ENCODE measurements at regions not wholly inside any gene's neighbourhood (a gene's known extent, or its start where the extent isn't known, plus 50 kb on each side); places are given as distances from the start of the nearest gene placed in this dataset.

GRCh38 chr11:13094930-13095687 lies 86.0 kb downstream of the RASSF10 start:
- intact Hi-C loops (cut with micrococcal nuclease), result no loop called here
- H3K27ac Mint-ChIP-seq, result no peak overlapping the region
- no peaks in the 10 kb centered on the region for H3K4me1 Mint-ChIP-seq (ENCODE audit: low read depth)
- no peak for DNase-seq (ENCODE audit: low spot score)
- H3K4me3 Mint-ChIP-seq, result no peak overlapping the region
- H3K36me3 Mint-ChIP-seq (ENCODE audit: low read depth), result no peaks in the 10 kb centered on the region
- no peaks in the 10 kb centered on the region for H3K9me3 Mint-ChIP-seq
- peaks cover 7% of the 10 kb centered on the region for H3K27me3 Mint-ChIP-seq (ENCODE audit: insufficient read depth)

GRCh38 chr11:13098063-13098462 lies 88.9 kb downstream of the RASSF10 start:
- no peak for DNase-seq (ENCODE audit: low spot score)
- no peaks in the 10 kb centered on the region for H3K9me3 Mint-ChIP-seq
- no peak overlapping the region for H3K4me3 Mint-ChIP-seq
- H3K27ac Mint-ChIP-seq, result no peak overlapping the region
- no peaks in the 10 kb centered on the region for H3K4me1 Mint-ChIP-seq (ENCODE audit: low read depth)
- intact Hi-C loops (cut with micrococcal nuclease), result no loop called here
- peaks cover 7% of the 10 kb centered on the region for H3K27me3 Mint-ChIP-seq (ENCODE audit: insufficient read depth)
- no peaks in the 10 kb centered on the region for H3K36me3 Mint-ChIP-seq (ENCODE audit: low read depth)

- Mint-ChIP-seq H3K4me1 (ENCODE audit: low read depth) (no peaks in the 10 kb centered on the region), H3K4me3 (no peak overlapping the region), H3K27me3 (ENCODE audit: insufficient read depth) (peaks cover 7% of the 10 kb centered on the region), H3K27ac (no peak overlapping the region), H3K9me3 (no peaks in the 10 kb centered on the region), H3K36me3 (ENCODE audit: low read depth) (no peaks in the 10 kb centered on the region)
- no peak for DNase-seq (ENCODE audit: low spot score)
- intact Hi-C loops (cut with micrococcal nuclease), result no loop called here
Measured at GRCh38 chr11:13098616-13099289, 89.6 kb downstream of the RASSF10 start.

- Mint-ChIP-seq H3K36me3 (ENCODE audit: low read depth) (no peaks in the 10 kb centered on the region), H3K27me3 (ENCODE audit: insufficient read depth) (peaks cover 7% of the 10 kb centered on the region), H3K4me1 (ENCODE audit: low read depth) (no peaks in the 10 kb centered on the region), H3K27ac (no peak overlapping the region), H3K9me3 (no peaks in the 10 kb centered on the region), H3K4me3 (no peak overlapping the region)
- intact Hi-C loops (cut with micrococcal nuclease), result no loop called here
- DNase-seq (ENCODE audit: low spot score), result no peak
Measured at GRCh38 chr11:13101644-13102512, 92.8 kb downstream of the RASSF10 start.

GRCh38 chr11:13102513-13102840 lies 93.4 kb downstream of the RASSF10 start:
- H3K4me1 Mint-ChIP-seq (ENCODE audit: low read depth), result no peaks in the 10 kb centered on the region
- no peak overlapping the region for H3K4me3 Mint-ChIP-seq

GRCh38 chr11:13102865-13103539 lies 93.9 kb downstream of the RASSF10 start:
- intact Hi-C loops (cut with micrococcal nuclease), result no loop called here
- H3K27ac Mint-ChIP-seq, result no peak overlapping the region
- peaks cover 4% of the 10 kb centered on the region for H3K27me3 Mint-ChIP-seq (ENCODE audit: insufficient read depth)
- no peak for DNase-seq (ENCODE audit: low spot score)
- H3K4me1 Mint-ChIP-seq (ENCODE audit: low read depth), result no peaks in the 10 kb centered on the region
- no peak overlapping the region for H3K4me3 Mint-ChIP-seq
- no peaks in the 10 kb centered on the region for H3K9me3 Mint-ChIP-seq
- no peaks in the 10 kb centered on the region for H3K36me3 Mint-ChIP-seq (ENCODE audit: low read depth)

More at GRCh38 chr11:13102513-13102840, 93.4 kb downstream of the RASSF10 start:
- Mint-ChIP-seq H3K9me3 (no peaks in the 10 kb centered on the region), H3K27me3 (ENCODE audit: insufficient read depth) (peaks cover 7% of the 10 kb centered on the region), H3K36me3 (ENCODE audit: low read depth) (no peaks in the 10 kb centered on the region), H3K27ac (no peak overlapping the region)
- no peak for DNase-seq (ENCODE audit: low spot score)
- intact Hi-C loops (cut with micrococcal nuclease), result no loop called here

GRCh38 chr11:13103962-13104554 lies 94.9 kb downstream of the RASSF10 start:
- H3K27ac Mint-ChIP-seq, result no peak overlapping the region

GRCh38 chr11:13104619-13105236 lies 95.6 kb downstream of the RASSF10 start:
- Mint-ChIP-seq H3K4me3 (no peak overlapping the region), H3K4me1 (ENCODE audit: low read depth) (no peaks in the 10 kb centered on the region), H3K27me3 (ENCODE audit: insufficient read depth) (peaks cover 4% of the 10 kb centered on the region), H3K27ac (no peak overlapping the region), H3K9me3 (no peaks in the 10 kb centered on the region), H3K36me3 (ENCODE audit: low read depth) (no peaks in the 10 kb centered on the region)
- intact Hi-C loops (cut with micrococcal nuclease), result no loop called here
- DNase-seq (ENCODE audit: low spot score), result no peak

More at GRCh38 chr11:13103962-13104554, 94.9 kb downstream of the RASSF10 start:
- Mint-ChIP-seq H3K4me1 (ENCODE audit: low read depth) (no peaks in the 10 kb centered on the region), H3K9me3 (no peaks in the 10 kb centered on the region), H3K36me3 (ENCODE audit: low read depth) (no peaks in the 10 kb centered on the region), H3K4me3 (no peak overlapping the region), H3K27me3 (ENCODE audit: insufficient read depth) (peaks cover 4% of the 10 kb centered on the region)
- DNase-seq (ENCODE audit: low spot score), result no peak
- intact Hi-C loops (cut with micrococcal nuclease), result no loop called here

- no peak for DNase-seq (ENCODE audit: low spot score)
- H3K27me3 Mint-ChIP-seq (ENCODE audit: insufficient read depth), result peaks cover 4% of the 10 kb centered on the region
- no peak overlapping the region for H3K27ac Mint-ChIP-seq
- no peaks in the 10 kb centered on the region for H3K4me1 Mint-ChIP-seq (ENCODE audit: low read depth)
- no peak overlapping the region for H3K4me3 Mint-ChIP-seq
- no peaks in the 10 kb centered on the region for H3K36me3 Mint-ChIP-seq (ENCODE audit: low read depth)
- no peaks in the 10 kb centered on the region for H3K9me3 Mint-ChIP-seq
- intact Hi-C loops (cut with micrococcal nuclease), result no loop called here
Measured at GRCh38 chr11:13105237-13105844, 96.2 kb downstream of the RASSF10 start.

GRCh38 chr11:13107544-13108044 lies 98.5 kb downstream of the RASSF10 start:
- no peaks in the 10 kb centered on the region for H3K36me3 Mint-ChIP-seq (ENCODE audit: low read depth)

GRCh38 chr11:13108416-13108815 lies 99.3 kb downstream of the RASSF10 start:
- peaks cover 8% of the 10 kb centered on the region for H3K4me1 Mint-ChIP-seq (ENCODE audit: low read depth)
- DNase-seq (ENCODE audit: low spot score), result no peak
- H3K36me3 Mint-ChIP-seq (ENCODE audit: low read depth), result no peaks in the 10 kb centered on the region
- H3K27ac Mint-ChIP-seq, result no peak overlapping the region
- H3K4me3 Mint-ChIP-seq, result no peak overlapping the region
- H3K27me3 Mint-ChIP-seq (ENCODE audit: insufficient read depth), result peaks cover 4% of the 10 kb centered on the region
- no peaks in the 10 kb centered on the region for H3K9me3 Mint-ChIP-seq
- intact Hi-C loops (cut with micrococcal nuclease), result no loop called here

More at GRCh38 chr11:13107544-13108044, 98.5 kb downstream of the RASSF10 start:
- intact Hi-C loops (cut with micrococcal nuclease), result no loop called here
- Mint-ChIP-seq H3K27me3 (ENCODE audit: insufficient read depth) (peaks cover 4% of the 10 kb centered on the region), H3K4me3 (no peak overlapping the region), H3K27ac (no peak overlapping the region), H3K9me3 (no peaks in the 10 kb centered on the region), H3K4me1 (ENCODE audit: low read depth) (peaks cover 4% of the 10 kb centered on the region)
- DNase-seq (ENCODE audit: low spot score), result no peak
